Astrocyte of the cerebellum (primary cell): ENCODE measurements at regions not wholly inside any gene's neighbourhood (a gene's known extent, or its start where the extent isn't known, plus 50 kb on each side); places are given as distances from the start of the nearest gene placed in this dataset.

ENCODE experiments used
- DNase-seq: peaks from one replicate; pipeline ENCODE4 v3.0.0-alpha.2; 2011; ENCODE audit warnings: low read depth
- H3K4me3 ChIP-seq: 2 replicates; pipeline ENCODE4 v1.5.1; 2011; ENCODE audit warnings: mild to moderate bottlenecking, low read depth, low read length, moderate library complexity
- in situ Hi-C: cut with HindIII; loops from 2 replicates; pipeline ENCODE4 v1.10.0; 2017; ENCODE audit warnings: low sequenced_read_pairs
- TF ChIP-seq, protein P1 (sequence below): IDR thresholded peaks from 2 replicates; pipeline ENCODE4 v1.5.1; 2012; ENCODE audit warnings: low read length, low read depth, moderate library complexity, mild to moderate bottlenecking; ENCODE audit errors: missing control alignments

DNA sequence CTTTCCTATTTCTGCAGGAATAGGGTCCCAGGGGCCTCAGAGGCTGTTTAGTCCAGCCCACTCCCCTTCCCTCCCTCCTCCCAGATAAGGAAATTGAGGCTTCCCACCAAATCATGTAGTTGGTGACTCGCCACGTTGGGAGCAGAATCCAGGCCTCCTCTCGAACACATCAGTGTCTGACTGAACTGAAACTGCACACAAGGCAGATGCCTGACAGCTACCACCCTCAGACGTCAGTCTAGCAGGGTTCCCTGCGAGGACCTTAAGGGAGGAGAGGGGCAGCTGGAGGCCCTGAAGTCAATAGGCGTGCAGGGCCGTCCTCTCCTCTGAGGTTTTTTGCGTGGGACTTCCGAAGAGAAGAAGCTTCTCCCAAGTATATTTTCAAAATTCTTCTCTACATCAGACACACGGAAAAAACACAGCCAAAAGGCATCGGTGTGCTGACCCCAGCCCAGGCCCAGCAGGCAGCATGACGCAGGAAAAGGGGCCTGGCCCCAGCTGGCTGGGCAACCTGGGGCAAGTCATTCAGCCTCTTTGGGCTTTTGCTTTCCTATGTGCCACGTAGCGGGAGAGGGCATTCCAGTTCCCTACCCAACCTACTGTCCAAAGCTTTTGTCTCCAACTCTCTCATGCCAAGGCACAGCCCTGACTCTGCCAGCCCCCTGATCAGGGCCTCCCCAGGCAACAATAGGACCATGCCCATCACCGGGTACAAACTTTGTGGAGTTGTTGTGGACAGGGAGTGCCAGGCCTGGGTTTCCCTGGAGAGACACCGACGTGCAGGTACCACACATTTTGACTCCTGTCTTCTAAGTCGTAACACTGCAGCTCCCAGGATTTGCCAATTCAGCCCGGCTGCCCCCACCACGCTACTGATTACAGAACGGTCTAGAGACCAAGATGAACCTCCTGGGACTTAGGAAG lies 283.1 kb downstream of the XXYLT1 start:
- no peak overlapping the region for H3K4me3 ChIP-seq
- TF ChIP-seq, protein P1, sequence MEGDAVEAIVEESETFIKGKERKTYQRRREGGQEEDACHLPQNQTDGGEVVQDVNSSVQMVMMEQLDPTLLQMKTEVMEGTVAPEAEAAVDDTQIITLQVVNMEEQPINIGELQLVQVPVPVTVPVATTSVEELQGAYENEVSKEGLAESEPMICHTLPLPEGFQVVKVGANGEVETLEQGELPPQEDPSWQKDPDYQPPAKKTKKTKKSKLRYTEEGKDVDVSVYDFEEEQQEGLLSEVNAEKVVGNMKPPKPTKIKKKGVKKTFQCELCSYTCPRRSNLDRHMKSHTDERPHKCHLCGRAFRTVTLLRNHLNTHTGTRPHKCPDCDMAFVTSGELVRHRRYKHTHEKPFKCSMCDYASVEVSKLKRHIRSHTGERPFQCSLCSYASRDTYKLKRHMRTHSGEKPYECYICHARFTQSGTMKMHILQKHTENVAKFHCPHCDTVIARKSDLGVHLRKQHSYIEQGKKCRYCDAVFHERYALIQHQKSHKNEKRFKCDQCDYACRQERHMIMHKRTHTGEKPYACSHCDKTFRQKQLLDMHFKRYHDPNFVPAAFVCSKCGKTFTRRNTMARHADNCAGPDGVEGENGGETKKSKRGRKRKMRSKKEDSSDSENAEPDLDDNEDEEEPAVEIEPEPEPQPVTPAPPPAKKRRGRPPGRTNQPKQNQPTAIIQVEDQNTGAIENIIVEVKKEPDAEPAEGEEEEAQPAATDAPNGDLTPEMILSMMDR = no peak
- in situ Hi-C loops = no loop called here
- no peak for DNase-seq

DNA sequence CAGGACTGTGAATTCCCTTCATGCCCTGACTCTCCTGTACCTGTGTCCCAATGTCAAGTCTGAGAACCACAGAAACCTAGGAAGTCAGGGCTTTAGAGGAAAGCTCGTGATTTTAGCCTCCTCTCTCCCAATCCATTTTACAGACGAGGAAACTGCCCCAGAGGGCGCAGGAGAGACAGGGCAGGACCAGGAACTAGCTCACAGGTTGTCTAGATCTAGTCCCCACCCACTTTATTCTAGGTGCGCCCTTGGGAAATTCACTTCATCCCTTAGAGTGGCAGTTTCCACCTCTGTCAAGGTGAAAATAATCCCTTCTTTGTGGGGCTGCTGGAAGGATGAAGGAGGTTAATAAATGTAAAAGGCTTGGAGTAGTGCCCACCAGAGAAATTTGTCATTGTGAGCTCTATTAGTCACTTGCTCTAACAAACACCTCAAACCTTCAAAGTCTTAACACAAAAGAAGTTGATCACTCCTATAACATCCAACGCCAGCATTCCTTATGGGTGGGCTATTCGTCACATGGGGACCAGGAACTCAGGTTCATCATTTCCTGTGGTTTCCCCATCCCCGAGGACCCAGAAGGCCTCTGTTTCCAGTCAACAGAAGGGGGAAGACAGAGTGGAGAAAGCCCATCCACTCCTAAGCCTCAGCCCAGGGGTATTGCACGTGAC lies 282.3 kb downstream of the XXYLT1 start:
- H3K4me3 ChIP-seq = no peak overlapping the region
- TF ChIP-seq, protein P1 = no peak
- no peak for DNase-seq
- in situ Hi-C loops = no loop called here

DNA sequence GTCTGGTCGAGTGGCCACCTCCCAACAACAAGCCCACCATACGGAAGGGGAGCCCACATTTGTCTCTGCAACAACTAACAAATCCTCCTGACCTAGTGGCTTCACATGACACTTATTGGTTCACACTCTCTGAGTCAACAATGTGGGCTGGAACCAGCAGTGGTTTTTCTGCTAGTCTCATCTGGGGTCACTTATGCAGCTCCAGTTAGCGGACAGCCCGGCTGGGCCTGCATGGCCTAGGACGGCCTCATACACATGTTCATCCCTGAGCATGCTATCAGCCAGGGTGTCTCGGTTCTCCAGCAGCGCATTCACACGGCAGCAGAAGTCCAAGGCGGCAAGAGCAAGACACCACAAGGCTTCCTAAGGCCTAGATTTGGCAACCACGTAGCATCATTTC lies 281.7 kb downstream of the XXYLT1 start:
- DNase-seq = no peak
- TF ChIP-seq, protein P1 = no peak
- in situ Hi-C loops = no loop called here
- H3K4me3 ChIP-seq = no peak overlapping the region

DNA sequence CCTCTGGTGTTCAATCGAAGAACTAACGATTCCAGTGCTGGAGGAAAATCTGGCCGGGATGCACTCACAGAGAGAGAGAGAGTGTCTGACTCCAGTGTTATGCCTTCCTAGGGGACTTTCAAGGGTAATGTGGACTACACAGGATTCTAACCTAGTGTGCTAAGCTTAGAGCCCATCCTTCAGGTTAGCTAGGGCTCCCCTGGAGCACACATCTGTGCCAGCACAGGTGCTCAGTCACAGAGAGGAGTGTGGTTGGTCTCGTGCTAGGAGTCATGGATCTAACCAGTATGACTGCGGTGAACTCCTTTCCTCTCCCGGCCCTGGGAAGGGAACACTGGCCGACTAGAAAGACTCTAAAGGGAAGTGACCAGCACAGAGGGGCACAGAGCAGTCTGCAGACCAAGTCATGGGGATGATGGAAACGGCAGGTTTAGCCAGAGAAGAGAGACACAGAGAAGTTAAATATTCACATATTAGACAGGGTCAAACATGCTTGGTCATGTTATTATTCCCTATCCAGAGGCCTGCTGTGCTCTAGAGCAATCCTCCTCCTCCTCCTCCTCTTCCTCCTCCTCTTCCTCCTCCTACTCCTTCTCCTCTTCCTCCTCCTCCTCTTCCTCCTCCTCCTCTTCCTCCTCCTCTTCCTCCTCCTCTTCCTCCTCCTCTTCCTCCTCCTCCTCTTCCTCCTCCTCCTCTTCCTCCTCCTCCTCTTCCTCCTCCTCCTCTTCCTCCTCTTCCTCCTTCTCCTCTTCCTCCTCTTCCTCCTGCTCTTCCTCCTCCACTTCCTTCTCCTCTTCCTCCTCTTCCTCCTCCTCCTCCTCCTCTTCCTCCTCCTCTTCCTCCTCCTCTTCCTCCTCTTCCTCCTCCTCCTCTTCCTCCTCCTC lies 280.3 kb downstream of the XXYLT1 start:
- DNase-seq = no peak
- TF ChIP-seq, protein P1 = no peak
- H3K4me3 ChIP-seq = no peak overlapping the region
- in situ Hi-C loops = no loop called here

DNA sequence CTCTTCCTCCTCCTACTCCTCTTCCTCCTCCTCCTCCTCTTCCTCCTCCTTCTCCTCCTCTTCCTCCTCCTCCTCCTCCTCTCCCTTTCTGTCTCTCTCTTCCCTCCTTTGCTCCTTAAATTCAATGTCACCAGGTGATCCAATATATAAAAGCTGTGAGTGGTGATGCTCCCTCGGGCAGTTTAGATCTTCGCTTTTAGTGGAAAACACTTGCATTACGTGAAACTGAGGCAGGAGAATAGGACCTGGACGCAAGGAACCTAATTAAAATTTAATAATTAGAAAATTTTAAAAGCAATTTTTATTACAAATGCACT lies 279.7 kb downstream of the XXYLT1 start:
- TF ChIP-seq, protein P1 = no peak
- in situ Hi-C loops = no loop called here
- DNase-seq = no peak
- no peak overlapping the region for H3K4me3 ChIP-seq

DNA sequence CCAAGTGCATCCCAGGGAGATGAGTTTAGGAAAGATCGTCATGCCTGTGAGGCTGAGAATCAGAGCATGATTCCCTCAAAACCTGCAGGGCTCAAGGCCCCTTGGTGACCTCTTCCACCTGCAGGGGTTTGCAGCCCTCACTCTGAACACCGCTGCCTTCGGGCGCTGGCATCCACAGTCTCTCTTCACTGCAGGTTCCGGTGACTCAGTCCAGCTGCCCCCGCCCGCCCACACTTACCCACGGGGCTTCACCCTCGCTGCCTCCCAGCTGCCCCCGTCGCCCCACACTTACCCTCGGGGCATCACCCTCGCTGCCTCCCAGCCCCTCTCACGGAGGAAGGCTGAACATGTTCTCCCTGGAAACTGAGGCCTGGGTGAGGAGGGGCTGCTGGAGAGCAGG lies 277.1 kb downstream of the XXYLT1 start:
- DNase-seq = no peak
- TF ChIP-seq, protein P1 = no peak
- H3K4me3 ChIP-seq = no peak overlapping the region
- in situ Hi-C loops = no loop called here
